Retinal pigment epithelial cell (primary cell): ENCODE measurements at regions not wholly inside any gene's neighbourhood (a gene's known extent, or its start where the extent isn't known, plus 50 kb on each side); places are given as distances from the start of the nearest gene placed in this dataset.

Source experiments
- DNase-seq: peaks from one replicate; pipeline ENCODE4 v3.0.0-alpha.2; 2010; ENCODE audit warnings: low read depth
- H3K4me3 ChIP-seq: 2 replicates; pipeline ENCODE4 v1.5.1; 2011; ENCODE audit warnings: mild to moderate bottlenecking, low read length, control low read depth, moderate library complexity
- TF ChIP-seq, protein P1 (sequence below): conservative IDR thresholded peaks from 2 replicates; pipeline ENCODE4 v1.5.1; 2011; ENCODE audit warnings: low read depth, low read length, control low read depth, inconsistent platforms

DNA sequence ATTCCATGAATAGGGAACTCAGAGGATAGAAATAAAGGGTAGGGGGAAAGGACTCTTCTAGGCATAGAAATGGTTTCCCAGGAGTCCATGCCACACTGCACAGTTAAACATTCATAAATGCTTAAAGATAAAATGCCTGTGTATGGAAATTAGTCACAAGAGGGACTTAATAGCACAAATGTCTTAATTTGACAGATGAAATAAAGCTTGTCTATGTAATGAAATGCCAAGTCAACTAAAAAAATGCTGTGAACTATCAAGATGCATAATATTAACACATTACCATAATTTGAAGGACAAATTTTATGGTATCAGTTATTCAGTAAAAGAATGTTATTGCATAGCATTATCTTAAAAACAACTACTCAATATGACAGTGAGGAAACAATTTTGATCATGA lies 553.2 kb upstream of the NETO1 start:
- TF ChIP-seq, protein P1, sequence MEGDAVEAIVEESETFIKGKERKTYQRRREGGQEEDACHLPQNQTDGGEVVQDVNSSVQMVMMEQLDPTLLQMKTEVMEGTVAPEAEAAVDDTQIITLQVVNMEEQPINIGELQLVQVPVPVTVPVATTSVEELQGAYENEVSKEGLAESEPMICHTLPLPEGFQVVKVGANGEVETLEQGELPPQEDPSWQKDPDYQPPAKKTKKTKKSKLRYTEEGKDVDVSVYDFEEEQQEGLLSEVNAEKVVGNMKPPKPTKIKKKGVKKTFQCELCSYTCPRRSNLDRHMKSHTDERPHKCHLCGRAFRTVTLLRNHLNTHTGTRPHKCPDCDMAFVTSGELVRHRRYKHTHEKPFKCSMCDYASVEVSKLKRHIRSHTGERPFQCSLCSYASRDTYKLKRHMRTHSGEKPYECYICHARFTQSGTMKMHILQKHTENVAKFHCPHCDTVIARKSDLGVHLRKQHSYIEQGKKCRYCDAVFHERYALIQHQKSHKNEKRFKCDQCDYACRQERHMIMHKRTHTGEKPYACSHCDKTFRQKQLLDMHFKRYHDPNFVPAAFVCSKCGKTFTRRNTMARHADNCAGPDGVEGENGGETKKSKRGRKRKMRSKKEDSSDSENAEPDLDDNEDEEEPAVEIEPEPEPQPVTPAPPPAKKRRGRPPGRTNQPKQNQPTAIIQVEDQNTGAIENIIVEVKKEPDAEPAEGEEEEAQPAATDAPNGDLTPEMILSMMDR = no peak
- DNase-seq = no peak
- no peak overlapping the region for H3K4me3 ChIP-seq

DNA sequence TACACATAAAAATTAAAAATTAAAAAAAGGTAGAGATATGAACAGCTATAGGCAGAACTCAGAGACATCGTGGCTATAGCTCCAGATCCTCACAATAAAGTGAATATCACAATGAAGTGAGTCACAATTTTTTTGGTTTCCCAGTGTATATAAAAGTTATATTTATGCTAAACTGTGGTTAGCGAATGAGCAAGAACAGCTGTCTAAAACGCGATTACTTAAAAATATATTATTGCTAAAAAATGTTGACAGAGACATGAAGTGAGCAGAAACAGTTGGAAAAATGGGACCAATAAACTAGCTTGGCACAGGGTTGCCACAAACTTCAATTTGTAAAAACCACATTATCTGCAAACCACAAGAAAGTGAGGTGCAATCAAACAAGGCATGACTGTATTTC lies 551.7 kb upstream of the NETO1 start:
- H3K4me3 ChIP-seq = no peak overlapping the region
- no peak for DNase-seq

DNA sequence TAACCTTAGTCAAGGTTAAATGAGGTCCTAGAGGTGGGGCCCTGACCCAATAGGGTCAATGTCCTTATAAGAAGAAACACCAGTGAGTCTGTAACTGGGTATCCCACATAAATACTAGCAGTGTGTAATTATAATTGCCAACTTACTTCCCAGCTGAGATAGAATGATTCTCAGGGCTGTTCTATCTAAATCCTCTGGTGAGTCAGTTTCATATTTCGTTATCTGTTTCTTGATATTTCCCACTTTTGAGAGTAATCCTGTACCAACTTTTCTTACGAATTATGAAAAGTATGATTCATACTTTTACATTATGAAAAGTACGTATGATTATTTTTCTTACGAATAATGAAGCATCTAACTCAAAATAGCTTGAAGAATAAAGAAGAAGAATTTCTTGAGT lies 546.8 kb upstream of the NETO1 start:
- DNase-seq = no peak
- H3K4me3 ChIP-seq = no peak overlapping the region
- TF ChIP-seq, protein P1 = no peak

More for the DNA sequence above, 551.7 kb upstream of the NETO1 start:
- TF ChIP-seq, protein P1 = no peak

DNA sequence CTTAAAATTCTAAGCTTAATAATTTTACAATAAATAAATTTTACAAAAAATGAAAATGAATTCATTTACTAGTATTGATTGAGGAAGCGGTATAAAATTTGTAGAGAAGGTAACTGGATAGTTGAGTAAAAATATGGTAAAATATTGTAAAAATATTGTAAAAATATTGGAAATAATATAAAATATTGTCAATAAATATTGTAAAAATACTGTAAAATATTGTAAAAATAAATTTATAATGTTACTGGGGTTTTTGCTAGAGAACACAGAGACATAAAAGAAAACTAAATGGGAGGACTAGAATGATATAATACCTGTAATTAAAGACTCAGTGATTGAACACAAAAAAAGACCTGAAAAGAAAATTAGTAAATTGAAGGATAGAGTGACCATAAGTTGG lies 546.3 kb upstream of the NETO1 start:
- no peak overlapping the region for H3K4me3 ChIP-seq
- TF ChIP-seq, protein P1 = no peak
- DNase-seq = no peak

DNA sequence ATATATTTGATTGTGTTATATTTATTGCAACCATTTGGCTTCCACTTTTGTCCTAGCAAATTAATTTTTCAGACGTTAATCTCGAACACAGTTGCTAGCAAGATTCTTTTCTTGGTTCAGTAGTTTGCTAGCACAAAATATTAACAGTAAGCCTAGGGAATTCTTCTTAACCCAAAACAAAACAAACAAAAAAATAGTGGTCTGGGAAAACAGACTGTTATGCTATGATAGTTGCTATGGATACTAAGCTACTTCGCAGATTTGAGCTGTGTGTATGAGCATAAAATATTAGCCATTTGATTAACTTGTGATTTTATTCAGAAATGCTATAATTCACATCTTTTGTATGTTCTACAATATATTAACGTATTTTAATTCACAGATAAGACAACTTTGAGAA lies 541.5 kb upstream of the NETO1 start:
- TF ChIP-seq, protein P1 = no peak
- H3K4me3 ChIP-seq = no peak overlapping the region
- DNase-seq = peak; percentile 54

DNA sequence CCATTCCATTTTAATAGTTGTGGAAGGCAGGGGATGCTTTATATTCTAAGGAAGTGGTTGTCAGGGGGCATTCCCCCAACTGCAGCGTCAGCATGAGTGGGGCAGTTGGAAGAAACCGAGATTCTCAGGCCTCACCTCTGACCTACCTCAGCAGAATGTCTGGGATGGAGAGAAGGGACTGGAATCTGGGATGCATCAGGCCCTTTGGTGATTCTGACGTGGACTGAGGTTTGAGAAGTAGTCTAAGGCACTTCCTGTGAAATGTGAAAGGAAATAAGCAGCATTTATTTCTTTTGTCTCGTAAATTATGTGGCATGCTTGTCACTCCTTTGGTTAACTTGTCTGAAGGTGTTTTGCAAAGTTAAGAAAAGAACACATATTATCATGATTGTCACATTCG lies 540.7 kb upstream of the NETO1 start:
- DNase-seq = no peak
- TF ChIP-seq, protein P1 = no peak
- no peak overlapping the region for H3K4me3 ChIP-seq

DNA sequence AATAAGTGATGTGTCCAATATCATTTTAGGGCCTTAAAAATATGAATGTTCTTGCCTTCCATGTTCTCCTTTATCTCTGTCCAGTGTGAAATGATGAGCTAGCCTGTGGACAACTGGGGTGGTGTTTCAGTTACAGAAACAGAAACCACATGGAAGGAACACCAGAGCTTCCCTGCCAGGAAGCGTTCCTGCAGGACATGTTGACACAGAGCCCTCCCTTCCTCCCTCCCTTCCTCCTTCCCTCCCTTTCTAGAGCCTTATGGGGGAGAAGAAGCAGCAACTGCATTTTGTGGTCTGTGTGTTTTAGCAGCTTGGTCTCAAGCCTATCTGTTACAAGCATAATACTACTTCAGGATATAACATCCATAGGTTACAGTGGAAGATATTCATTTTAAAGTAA lies 539.7 kb upstream of the NETO1 start:
- no peak overlapping the region for H3K4me3 ChIP-seq
- no peak for DNase-seq
- TF ChIP-seq, protein P1 = no peak
